HTR-8/SVneo (cell line): ENCODE measurements at regions not wholly inside any gene's neighbourhood (a gene's known extent, or its start where the extent isn't known, plus 50 kb on each side); places are given as distances from the start of the nearest gene placed in this dataset.
A peak's percentile ranks its signal among the peaks of the same experiment; 100 is the strongest.
"Not testable (repeated sequence)": the region's sequence is repeated elsewhere in the genome, so short reads cannot be mapped to it uniquely, and the experiment has no call there.

ENCODE experiments used
- DNase-seq: peaks from one replicate; pipeline ENCODE4 v3.0.0; 2011; ENCODE audit warnings: low spot score, mixed read lengths; ENCODE audit not compliant: insufficient read length
- FAIRE-seq: peaks from 2 replicates; lab custom pipeline; 2011; peaks lifted over from hg19 to GRCh38; lab: Jason Lieb, UNC

GRCh38 chr1:24268555-24268954 is 50.6 kb upstream of the GRHL3 start:
- FAIRE-seq, DNase-seq: not testable (repeated sequence)

GRCh38 chr1:24266998-24267397 is 52.2 kb upstream of the GRHL3 start:
- DNase-seq = no peak
- FAIRE-seq = no peak

GRCh38 chr1:24266398-24266941 is 52.7 kb upstream of the GRHL3 start:
- FAIRE-seq = peak; percentile 66

GRCh38 chr1:24263746-24264145 is 55.4 kb upstream of the GRHL3 start:
- FAIRE-seq (no peak), DNase-seq (no peak)

More at GRCh38 chr1:24266398-24266941, 52.7 kb upstream of the GRHL3 start:
- peak; percentile 83 for DNase-seq

DNA sequence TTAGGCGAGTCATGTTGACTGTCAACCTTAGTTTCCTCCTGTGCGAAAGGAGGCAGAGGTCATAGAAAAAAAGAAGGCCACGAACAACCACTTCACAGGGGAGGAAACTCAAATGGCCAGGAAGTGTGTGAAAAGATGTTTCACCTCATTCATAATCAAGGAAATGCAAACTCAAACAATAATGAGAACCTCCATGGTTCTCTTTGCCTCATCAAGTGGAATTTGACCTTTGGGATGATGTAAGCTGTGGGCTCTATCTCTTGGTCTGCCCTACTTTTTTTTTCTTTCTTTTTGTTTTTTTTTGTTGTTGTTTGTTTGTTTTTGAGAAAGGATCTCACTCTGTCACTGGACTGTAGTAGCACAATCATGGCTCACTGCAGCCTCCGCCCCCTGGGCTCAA is 55.9 kb upstream of the GRHL3 start:
- FAIRE-seq (no peak), DNase-seq (no peak)

GRCh38 chr1:24261977-24262376 is 57.2 kb upstream of the GRHL3 start:
- no peak for FAIRE-seq
- DNase-seq = no peak

DNA sequence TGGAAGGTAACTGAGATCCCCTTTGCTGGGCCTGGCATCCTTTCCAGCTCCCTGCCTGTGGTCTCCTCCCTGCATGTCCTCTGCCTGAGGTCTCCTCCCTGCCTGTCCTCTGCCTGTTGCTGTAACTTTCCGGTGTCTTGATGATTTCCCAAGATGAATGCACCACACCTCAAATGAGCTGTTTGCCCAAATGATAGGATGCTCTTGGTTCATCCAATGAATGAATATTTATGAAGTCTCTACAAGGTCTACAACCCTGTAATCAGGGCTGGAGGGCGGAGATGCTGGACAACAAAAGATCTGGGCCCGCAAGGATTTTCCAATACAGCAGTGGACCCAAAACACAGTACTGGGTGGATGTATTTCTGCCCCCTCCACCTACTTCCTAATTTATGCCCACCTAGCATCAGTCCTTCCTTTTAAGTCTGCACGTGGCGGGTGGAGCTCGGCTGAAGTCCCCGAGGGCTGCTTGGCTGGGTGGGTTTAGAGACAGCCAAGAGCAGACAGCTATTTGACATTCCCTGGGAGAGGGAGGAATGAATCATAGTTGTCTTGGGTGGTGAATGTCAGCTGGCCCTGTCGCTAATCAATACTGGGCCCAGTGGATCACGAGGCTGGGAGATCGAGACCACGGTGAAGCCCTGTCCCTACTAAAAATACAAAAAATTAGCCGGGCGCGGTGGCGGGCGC is 60.3 kb upstream of the GRHL3 start:
- FAIRE-seq (no peak), DNase-seq (no peak)

DNA sequence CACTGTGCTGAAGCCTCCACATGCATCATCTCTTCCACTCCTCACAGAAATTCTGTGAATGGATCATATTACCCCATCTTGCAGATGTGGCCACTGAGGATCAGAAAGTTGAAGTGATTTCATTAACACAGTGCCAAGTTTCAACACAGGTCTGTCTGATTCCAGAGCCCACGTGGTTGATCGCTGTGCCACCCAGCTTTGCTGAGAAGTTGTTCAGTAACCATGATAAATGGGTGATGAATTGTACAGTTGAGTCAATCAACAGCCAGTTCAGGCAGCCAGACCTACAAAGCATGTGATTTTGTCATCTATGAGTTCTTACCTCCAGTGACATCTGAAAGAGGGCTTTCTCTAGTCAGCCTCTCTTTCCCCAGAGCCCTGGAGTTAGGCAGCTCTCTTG is 61.8 kb upstream of the GRHL3 start:
- DNase-seq = no peak
- FAIRE-seq = no peak

DNA sequence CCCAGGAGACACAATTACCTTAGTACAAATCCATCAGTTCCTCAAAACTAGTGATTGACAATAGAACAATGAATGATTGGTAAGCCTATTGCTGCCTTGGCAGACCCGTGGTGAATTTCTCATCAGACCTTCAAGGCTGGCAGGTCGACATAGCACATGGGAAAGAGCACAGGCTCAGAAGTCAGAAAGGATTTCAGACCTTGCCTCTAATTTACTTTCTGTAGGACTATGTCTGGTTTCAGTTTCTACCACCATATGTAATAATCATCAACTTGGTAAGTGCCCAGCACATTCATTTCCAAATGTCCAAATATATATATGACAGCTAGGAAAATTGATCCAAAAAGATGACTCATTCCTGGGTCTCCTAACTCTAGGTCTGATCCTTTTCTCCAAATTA is 62.5 kb upstream of the GRHL3 start:
- no peak for DNase-seq
- FAIRE-seq = no peak

- DNase-seq (no peak), FAIRE-seq (no peak)
Measured at GRCh38 chr1:24255226-24255625, 63.9 kb upstream of the GRHL3 start.

GRCh38 chr1:24254783-24255182 is 64.4 kb upstream of the GRHL3 start:
- DNase-seq (no peak), FAIRE-seq (no peak)

GRCh38 chr1:24253571-24253970 is 65.6 kb upstream of the GRHL3 start:
- no peak for FAIRE-seq
- no peak for DNase-seq

GRCh38 chr1:24252185-24252780 is 65.2 kb upstream of the IFNLR1 start:
- DNase-seq (no peak), FAIRE-seq (no peak)

GRCh38 chr1:24251501-24251900 is 64.4 kb upstream of the IFNLR1 start:
- FAIRE-seq = no peak
- DNase-seq = no peak

- no peak for DNase-seq
- FAIRE-seq = no peak
Measured at GRCh38 chr1:24250791-24251190, 63.7 kb upstream of the IFNLR1 start.

DNA sequence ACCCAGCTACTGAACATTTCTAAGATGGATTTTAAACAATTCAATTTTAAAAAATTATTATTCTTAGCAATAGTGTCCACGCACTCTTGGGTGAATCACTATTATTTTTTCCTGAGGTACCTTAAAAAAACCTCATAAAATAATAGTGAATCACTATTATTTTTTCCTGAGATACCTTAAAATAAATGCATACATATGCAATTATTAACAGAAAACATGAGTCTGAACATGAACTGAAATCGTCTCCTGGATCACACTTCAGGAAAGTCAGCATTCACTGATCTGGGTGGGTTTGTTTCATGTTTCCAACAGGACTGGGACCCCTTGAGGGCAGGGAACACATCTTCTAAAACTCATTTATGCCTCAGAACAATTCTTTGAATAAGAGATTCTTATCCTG is 63.1 kb upstream of the IFNLR1 start:
- no peak for FAIRE-seq
- no peak for DNase-seq

DNA sequence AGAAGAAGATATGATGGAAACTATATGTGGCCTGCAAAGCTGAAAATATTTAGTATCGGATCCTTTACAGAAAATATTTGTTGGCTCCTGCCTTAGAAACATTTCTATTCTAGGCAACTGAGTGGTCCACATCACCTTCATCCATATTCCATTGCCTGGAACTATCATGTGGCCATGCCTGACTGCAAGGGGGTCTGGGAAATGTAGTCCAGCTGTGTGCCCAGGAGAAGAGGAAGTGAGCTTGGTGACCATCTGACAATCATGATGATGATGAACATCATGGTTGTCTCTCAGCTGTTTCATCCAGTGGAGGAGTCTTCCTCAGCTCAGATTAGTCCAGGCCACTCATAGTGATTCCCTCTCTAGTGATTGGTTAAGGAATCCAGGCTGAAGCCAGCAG is 61.8 kb upstream of the IFNLR1 start:
- DNase-seq (no peak), FAIRE-seq (no peak)

DNA sequence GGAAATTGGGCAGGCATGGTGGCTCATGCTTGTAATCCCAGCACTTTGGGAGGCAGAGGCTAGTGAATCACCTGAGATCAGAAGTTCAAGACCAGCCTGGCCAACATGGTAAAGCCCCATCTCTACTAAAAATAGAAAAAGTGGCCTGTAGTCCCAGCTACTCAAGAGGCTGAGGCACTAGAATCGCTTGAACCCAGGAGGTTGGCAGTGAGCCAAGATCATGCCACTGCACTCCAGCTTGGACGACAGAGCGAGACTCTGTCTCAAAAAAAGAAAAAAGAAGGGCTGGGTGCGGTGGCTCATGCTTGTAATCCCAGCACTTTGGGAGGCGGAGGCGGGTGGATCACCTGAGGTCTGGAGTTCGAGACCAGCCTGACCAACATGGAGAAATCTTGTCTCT is 60.2 kb upstream of the IFNLR1 start:
- FAIRE-seq, DNase-seq: not testable (repeated sequence)

DNA sequence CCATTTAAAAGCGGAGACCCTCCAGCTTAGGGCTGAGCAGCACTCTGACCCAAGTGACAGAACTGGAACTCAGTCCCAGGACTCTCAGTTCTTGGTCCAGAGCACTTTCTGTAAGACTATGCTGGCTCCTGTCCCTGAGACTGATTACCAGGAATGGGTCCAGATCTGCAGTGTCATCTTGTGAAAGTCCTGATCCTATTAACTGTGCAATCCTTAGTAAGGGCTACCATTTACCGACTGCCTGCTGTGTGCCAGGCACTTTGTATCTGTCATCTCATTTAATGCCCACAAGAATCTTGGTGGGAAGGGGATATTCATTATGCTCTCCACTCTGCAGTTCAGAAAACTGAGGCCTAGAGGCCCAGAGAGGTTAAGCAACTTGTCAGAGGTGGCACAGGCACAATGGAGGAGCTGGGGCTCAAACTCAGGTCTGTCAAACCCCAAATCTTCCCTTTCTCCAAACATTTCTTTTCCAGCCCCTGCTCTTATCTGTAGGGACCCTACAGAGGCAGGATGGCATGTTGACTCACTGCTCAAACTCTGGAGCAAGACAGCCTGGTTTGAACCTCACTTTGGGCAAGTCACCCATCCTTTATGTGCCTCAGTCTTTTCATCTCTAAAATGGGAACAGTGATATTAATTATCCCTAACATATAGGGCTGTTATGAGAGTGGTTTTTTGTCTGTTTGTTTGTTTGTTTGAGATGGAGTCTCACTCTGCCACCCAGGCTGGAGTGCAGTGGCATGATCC is 57.6 kb upstream of the IFNLR1 start:
- FAIRE-seq (no peak), DNase-seq (no peak)

DNA sequence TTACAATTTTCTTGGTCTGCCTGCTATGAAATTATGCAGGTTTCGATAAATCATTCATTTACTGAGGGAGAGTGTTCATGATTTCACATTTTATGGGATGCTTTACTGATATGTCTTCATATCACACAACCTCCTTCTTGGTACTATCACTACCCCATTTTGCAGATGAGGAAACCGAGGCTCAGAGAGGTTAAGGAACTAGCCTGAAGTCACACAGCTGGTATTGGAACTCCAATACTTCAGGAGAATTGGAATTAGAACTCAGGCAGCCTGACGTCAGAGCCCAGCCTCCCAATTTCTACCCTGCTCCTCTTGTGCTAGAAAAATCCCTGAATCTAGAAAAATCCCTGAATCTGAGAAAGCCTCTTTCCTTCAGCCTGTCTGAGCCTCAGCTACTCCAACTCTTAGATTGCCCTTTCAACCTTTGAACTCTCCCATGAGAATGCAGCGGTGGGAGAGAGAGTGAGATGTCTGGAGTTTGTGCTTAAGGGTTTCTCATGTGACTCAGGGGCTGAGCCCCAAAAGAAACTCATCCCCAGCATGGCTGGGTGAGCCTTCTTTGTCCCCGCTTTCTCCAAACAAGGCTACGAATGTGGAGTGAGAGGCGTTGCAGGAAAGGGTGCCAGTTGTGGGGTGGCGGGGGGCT is 50.8 kb upstream of the IFNLR1 start:
- DNase-seq = no peak
- FAIRE-seq = no peak
